T47D (cell line): ENCODE measurements at regions not wholly inside any gene's neighbourhood (a gene's known extent, or its start where the extent isn't known, plus 50 kb on each side); places are given as distances from the start of the nearest gene placed in this dataset.

Experiments
- DNase-seq, 2 experiments: peaks; one replicate each; pipeline versions ENCODE4 v3.0.0 to v3.0.0-alpha.2; 2011 to 2012; ENCODE audit warnings: low read depth in 1 of 2, low spot score in 1 of 2
- JUND ChIP-seq: IDR thresholded peaks from 2 replicates; pipeline ENCODE4 v1.6.1; 2012; ENCODE audit warnings: low read depth
- in situ Hi-C: cut with HindIII; loops from 2 replicates; pipeline ENCODE4 v1.10.0; 2016; ENCODE audit warnings: low sequenced_read_pairs, low pct_unique_long_range_greater_than_20kb

- TF ChIP-seq JUND = no peak
- in situ Hi-C loops = no loop called here
- no peak for DNase-seq
These were observed 160.7 kb upstream of the PITX1 start for GRCh38 chr5:135194573-135195269.

DNA sequence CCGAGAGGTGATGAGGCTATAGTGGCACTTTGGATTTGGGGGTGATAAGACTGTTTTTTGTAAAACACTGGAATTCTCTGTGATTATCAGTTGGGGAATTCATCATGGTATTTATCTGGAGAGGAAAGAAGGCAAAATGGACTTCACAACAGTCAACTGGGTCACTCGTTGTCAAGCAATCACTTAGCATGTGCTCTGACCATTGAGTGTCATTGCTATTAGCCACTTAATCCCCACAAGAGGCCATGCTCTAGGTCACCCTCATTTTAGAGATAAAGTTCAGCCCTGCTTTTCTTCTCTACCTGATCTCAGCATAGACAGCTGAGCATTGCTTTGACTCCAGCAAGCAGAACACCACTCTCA lies 160.1 kb upstream of the PITX1 start:
- in situ Hi-C loops = no loop called here
- TF ChIP-seq JUND = no peak

DNA sequence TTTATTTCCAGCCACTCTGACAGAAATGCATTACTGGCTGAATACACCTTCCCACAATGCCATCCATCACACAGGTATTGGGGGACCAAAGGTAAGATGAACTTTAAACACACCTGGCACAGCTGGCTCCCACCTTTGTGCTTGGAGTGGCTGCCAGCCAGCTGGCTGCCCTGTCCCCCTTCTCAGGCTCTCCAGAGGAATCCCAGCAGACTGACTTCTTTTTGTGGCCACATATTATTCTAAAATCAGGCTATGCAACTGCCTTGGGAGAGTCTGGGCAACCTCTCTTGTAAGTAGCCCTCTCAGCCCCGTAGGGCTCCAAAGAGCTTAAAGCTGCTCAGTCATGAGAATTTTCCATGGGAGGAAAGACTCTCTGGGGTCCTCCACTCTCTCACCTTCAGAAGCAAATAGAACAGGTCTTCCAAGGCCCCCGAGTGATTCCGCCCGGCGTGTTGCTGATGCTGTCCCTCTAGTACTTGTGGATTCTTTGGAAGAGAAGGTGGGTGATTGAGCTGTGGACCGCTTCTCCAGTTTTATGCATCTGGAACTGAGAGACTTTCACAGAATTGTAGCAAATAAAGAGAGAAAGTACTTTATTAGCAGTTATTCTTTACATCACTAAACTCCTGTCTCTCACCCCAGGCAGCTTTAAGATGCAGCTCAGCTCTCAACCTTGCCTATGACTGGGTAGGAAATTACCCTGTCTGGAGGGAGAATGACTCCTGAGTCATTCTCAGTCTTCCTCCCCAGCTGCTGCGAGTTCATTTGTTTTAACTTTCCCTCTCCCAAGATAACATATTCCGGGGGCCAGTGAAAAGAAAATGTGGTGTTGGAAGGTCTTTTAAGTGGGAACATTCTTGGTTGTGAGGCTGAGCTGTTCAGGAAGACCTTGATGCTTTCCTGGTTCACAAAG lies 159.4 kb upstream of the PITX1 start:
- no peak for TF ChIP-seq JUND
- DNase-seq = no peak
- in situ Hi-C loops = no loop called here

More for the DNA sequence above, 160.1 kb upstream of the PITX1 start:
- DNase-seq = no peak

DNA sequence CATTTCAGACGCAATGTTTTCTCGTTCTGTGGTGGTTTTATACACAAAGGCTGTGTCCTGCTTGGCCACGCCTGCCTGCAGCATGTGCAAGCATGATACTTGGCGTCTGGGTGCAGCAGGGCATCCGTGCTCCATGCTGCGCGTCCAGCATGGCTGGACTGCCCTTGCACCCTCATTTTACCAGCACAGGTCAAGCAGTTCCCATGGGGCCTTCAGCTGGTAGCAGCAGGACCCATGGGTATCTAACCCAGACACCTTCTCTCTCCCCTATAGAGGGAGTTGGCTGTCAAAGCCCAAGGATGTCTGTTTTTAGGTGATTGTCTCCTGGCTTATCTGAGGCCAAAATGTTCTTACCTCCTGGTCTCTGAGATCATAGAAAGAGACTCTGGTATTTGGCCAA lies 158.3 kb upstream of the PITX1 start:
- in situ Hi-C loops = no loop called here
- DNase-seq = no peak
- TF ChIP-seq JUND = no peak

DNA sequence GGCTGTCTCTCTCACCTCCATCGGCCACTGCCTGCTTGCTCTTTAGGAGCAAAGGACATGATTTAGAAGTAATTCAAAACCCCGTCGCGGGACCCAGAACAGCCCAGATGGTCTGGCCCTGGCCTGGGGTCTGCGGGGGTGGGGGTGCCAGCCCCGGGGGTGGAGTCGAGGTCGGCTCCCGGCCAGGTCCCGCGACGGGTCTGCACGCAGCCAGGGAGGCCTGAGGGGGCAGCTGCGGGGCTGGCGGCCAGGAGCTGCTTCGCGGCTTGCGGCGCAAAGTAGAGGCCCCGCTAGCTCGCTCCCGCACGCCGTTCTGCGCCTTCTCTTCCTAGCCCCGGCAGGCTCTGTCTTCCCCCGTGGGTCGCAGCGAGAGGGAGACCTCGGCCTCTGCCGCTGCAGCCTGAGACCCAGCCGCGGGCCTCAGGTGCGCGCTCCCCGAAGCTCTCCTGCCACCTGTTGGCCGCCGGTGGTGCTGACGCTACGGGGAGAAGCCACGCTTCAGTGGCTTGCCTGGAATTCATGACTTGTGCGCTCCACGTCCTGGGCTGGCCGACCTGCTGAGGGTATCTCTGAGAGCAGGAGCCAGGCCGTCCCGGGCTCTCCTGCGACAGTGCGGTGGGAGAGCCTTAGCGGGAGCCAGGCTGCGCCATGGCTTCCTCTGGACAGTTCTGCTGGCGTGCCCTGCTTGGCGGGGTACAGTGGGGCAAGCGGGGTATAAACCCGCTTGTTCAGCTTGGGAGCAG lies 157.2 kb upstream of the PITX1 start:
- peak; percentile 53 to 89 for DNase-seq
- in situ Hi-C loops = no loop called here
- TF ChIP-seq JUND = no peak

- DNase-seq = no peak
- TF ChIP-seq JUND = no peak
- in situ Hi-C loops = no loop called here
These were observed 156.5 kb upstream of the PITX1 start for GRCh38 chr5:135190416-135191083.

DNA sequence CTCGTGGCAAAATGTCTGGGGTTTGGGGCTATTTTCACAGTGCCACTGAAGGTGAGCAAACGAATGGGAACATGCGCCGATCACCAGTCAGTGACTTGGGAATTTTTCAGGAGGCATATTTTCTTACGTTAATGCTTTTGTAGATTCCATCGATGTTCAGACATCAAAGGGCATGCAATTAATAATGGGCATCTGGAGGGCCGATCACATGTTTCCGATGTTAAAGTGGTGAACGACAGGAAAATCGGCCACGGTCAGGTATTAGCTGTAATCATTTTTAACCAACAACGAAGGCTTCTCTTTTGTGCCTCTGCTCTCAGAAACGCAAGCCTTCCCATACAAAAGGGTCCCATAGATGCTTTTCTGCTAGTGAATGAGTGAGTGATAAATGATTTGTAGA lies 155.0 kb upstream of the PITX1 start:
- no peak for TF ChIP-seq JUND
- in situ Hi-C loops = no loop called here
- no peak for DNase-seq

GRCh38 chr5:135188233-135188914 lies 154.3 kb upstream of the PITX1 start:
- no peak for DNase-seq
- in situ Hi-C loops = no loop called here

GRCh38 chr5:135186662-135187522 lies 152.9 kb upstream of the PITX1 start:
- TF ChIP-seq JUND = no peak

More at GRCh38 chr5:135188233-135188914, 154.3 kb upstream of the PITX1 start:
- TF ChIP-seq JUND = no peak

DNA sequence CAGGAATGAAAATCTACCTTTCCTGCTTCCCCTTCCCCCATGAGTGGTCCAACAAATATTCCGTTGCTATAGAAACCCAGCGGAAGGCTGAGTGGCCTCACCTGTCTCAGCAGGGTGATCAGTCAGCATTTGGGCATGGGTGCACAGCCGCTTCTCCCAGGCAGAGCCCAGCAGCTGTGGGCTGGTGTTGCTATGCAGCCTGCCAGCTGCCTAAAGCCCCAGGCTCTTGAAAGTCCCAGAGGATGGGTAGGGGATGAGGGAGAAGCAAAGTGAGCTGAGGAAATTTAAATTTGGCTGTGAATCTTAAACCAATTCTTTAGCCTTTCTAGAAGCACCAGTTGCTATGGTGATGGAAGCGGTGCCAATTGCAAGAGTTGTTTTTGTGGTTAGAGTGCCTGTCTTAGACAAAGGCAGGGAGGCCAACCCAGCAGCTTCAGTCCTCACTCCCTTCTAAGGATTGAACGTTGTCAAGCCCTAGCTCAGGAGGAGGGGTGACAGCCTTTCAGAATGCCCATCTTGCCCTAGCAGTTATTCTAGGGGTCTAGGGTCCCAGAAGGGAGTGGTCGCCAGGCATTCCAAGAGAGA lies 151.5 kb upstream of the PITX1 start:
- in situ Hi-C loops = no loop called here
- TF ChIP-seq JUND = no peak
- peak in 1 of 2 experiments; percentile 38 for DNase-seq

More at GRCh38 chr5:135186662-135187522, 152.9 kb upstream of the PITX1 start:
- DNase-seq = peak in 1 of 2 experiments; percentile 68
- in situ Hi-C loops = no loop called here
